HG03039 (cell line): ENCODE measurements at regions not wholly inside any gene's neighbourhood (a gene's known extent, or its start where the extent isn't known, plus 50 kb on each side); places are given as distances from the start of the nearest gene placed in this dataset.
"Not testable (repeated sequence)": the region's sequence is repeated elsewhere in the genome, so short reads cannot be mapped to it uniquely, and the experiment has no call there.

Source experiments
- ATAC-seq: cut with Tn5 transposase; IDR thresholded peaks from one replicate; pipeline ENCODE4 v1.9.1; 2021; ENCODE audit warnings: mild to moderate bottlenecking, moderate library complexity; ENCODE audit not compliant: unreplicated experiment

- ATAC-seq, result no peak
Measured at GRCh38 chr6:141118991-141119390, 1013.7 kb upstream of the GJE1 start.

DNA sequence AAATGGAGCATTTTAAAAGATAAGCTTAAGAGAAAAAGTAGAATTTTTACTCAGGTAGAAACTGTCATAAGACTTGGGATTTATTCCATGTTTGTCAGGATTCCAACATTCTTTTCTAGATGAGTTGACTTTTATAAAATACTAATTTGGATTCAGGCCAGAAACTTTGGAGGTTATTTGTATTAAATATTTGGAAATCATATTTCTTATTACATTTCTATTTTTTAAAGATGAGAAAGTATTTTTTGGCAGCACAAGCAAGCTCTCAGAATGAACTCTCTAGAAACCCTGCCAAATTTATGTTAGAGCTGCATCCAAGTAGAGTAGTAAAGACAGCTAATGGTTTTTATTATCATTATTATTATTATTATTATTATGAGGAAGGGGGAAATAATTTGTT lies 1014.9 kb upstream of the GJE1 start:
- no peak for ATAC-seq

GRCh38 chr6:141110481-141110880 lies 1022.2 kb upstream of the GJE1 start:
- ATAC-seq, result no peak

GRCh38 chr6:141107591-141108160 lies 1025.0 kb upstream of the GJE1 start:
- no peak for ATAC-seq

DNA sequence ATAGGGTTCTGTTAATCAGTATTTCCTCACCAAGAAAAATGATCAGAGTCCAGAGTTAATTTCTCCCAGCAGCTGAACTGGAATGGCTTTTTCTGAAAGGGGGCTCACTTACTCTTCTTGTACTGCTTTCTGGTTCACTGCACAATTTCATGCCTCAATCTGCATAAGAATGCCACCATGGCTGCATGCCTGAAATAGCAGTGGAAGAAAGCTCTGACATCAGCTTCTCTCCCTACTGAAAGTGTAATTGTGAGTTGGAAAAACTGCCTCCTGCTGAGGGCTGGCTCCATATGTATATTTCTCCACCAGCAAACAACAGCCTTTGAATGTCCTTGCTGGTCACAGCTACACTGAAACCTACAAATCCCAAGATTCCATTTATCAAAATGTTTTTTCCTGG lies 1027.2 kb upstream of the GJE1 start:
- no peak for ATAC-seq

DNA sequence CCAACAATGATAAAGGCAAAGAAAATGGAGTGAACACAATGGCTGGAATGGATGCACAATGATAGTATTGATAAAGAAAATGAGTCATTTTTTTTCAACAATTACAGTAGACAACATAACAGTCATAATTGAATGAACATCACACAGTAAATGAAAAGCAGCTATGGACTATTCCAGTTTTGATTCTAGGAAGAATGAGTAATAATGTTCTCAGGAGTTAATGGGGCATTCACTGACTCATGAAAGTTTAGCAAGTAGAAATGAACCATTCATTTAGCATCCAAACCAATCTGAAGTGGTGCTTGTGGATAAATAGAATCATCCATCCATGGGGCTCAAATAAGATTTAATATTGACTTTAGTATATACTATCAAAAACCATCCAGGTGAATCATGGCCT lies 1029.5 kb upstream of the GJE1 start:
- ATAC-seq, result no peak

DNA sequence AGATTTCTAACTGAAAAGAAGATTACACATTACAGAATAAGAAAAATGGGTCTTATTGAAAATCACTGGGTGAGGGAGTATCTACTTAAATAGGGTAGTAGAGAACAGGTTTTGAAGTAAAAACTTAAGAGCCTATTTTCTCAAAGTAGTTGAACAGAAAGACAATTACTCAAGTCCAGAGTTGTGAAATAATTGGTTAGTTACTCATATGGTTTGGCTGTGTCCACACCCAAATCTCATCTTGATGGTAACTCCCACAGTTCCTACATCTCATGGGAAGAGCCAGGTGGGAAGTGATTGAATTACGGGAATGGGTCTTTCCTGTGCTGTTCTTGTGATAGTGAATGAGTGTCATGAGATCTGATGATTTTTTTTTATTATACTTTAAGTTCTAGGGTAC lies 1035.3 kb upstream of the GJE1 start:
- no peak for ATAC-seq

GRCh38 chr6:141095308-141095707 lies 1037.4 kb upstream of the GJE1 start:
- no peak for ATAC-seq

DNA sequence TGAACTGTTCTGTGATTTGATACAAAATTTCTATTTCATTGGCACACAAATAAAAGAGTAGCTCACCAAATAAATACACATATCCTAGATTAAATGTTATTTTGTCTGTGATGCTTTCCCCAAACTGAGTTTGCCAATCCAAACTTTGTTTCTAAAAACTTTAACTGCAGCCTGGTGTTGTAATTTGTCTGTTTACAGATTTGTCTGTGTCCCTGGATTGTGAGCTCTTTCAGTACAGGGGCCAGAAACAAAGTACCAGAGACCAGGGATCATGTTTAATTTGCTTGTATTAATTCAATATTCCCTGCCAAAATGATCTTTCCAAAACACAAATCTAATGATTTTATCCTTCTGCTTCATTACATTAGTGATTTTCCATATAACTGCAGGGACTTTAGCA lies 1044.6 kb upstream of the GJE1 start:
- ATAC-seq, result no peak

- peak; percentile 92 for ATAC-seq
Measured at GRCh38 chr6:141077355-141078333, 1055.1 kb upstream of the GJE1 start.

GRCh38 chr6:141057761-141058160 lies 1075.0 kb upstream of the GJE1 start:
- no peak for ATAC-seq

GRCh38 chr6:141056945-141057625 lies 1075.6 kb upstream of the GJE1 start:
- no peak for ATAC-seq

- no peak for ATAC-seq
Measured at GRCh38 chr6:141050471-141050870, 1082.3 kb upstream of the GJE1 start.

DNA sequence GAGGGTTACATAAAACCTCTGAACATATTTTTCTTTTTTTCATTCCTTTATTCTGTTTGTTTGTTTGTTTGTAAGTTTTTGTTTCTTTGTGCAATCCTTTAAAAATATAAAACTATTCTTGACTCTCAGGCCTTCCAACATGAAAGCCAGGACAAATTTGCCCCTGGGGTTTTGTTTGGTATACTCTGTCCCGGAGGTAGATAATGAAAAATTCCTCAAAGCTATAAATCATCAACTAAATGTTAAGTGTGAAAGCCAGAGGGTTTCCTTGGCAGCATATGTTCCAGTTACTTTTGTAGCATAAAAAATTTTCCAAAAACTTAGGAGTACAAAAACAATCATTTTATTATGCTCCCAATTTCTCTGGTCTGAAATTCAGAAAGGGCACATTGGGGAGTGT lies 1084.3 kb upstream of the GJE1 start:
- ATAC-seq, result no peak

GRCh38 chr6:141046496-141046895 lies 1086.2 kb upstream of the GJE1 start:
- not testable (repeated sequence) for ATAC-seq

DNA sequence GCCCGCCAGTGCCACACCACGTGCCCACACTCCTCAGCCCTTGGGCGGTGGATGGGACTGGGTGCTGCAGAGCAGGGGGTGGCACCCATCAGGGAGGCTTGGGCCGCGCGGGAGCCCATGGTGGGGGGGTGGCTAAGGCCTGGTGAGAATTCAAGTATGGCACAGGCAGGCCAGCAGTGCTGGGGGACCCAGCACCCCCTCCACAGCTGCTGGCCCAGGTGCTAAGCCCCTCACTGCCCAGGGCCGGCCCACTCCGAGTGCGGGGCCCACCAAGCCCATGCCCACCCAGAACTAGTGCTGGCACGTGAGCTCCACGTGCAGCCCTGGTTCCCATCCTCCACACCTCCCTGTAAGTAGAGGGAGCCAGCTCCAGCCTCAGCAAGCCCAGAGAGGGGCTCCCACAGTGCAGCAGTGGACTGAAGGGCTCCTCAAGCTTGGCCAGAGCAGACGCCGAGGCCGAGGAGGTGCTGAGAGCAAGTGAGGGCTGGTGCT lies 1091.1 kb upstream of the GJE1 start:
- ATAC-seq, result no peak

DNA sequence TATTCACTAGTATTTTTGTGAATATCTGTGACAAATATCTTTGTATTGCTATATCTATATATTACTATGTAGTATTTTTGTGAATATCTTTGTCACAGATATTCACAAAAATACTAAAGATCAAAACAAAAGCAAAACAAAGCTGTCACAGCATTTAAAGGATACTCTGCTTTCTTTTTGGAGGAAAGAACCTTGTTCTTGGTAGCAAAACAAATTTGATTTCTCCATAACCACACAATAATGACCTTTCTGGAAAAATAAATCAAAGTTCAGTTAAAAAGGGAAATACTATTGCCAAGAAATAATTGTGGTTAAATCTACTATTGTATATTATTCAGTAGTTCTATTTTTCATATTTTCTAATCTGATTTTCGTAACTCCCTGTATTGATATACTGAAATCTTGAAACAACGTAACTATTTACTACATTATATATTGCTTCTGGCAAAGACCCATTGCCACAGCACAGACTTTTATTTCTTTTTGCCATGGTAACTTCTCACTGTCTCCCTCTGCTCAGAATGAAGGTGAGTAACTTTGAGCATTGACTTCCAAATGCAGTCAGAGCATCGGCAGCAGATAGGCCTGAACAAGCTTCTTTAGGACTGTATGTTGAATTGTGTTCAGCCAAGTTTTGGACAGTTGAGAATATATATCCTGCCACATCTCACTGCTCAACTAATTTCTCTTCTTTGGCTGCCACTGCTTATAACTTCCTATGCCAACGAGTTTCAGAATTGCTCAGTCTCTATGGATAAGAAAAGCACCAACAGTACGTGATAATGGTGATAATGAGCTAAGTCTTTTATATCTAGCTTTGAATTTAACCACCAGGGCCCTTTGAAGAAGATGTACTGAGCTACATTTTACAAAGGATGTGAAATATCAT lies 1097.2 kb upstream of the GJE1 start:
- ATAC-seq, result no peak

DNA sequence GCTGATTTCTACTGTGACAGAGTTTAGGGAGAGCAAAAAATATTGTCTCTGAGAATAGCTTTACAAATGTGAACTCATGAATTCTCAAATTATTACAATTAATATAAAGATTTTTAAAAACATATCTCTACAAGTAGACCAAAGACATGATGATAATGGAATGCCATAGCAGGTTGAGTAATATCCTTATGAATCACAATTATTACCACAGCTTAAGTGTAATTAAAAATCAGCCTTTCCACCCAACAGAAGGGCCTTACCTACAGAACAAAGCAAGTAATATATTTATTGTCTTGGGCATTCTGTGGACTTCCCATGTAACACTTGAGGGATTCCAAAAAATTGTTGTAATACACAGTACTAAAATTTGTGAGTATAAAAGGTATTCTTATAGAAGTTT lies 1099.6 kb upstream of the GJE1 start:
- ATAC-seq, result no peak

- no peak for ATAC-seq
Measured at GRCh38 chr6:141029908-141030307, 1102.8 kb upstream of the GJE1 start.

- no peak for ATAC-seq
Measured at GRCh38 chr6:141028791-141029280, 1103.9 kb upstream of the GJE1 start.
